ENCODE measurements at regions not wholly inside any gene's neighbourhood (a gene's known extent, or its start where the extent isn't known, plus 50 kb on each side); places are given as distances from the start of the nearest gene placed in this dataset.

- no peak for TF ChIP-seq CTCF (conservative IDR thresholded peaks at IDR 0.05; ENCODE audit: low read depth, low read length)
- no peak for TF ChIP-seq EZH2 (IDR thresholded peaks at IDR 0.05; ENCODE audit: low read length, unreplicated experiment)
Measured at GRCh38 chr10:131391936-131392335, 80.4 kb upstream of the TCERG1L start.
